Uterus (tissue), 3 donors: ENCODE measurements at regions not wholly inside any gene's neighbourhood (a gene's known extent, or its start where the extent isn't known, plus 50 kb on each side); places are given as distances from the start of the nearest gene placed in this dataset.
A peak's percentile ranks its signal among the peaks of the same experiment; 100 is the strongest.
"Not testable (repeated sequence)": the region's sequence is repeated elsewhere in the genome, so short reads cannot be mapped to it uniquely, and the experiment has no call there.

Experiments used
- DNase-seq, 2 donors: peaks; one replicate each; pipeline ENCODE4 v3.0.0-alpha.2; 2019 to 2020
- H3K27ac ChIP-seq, 2 donors: fragments of 200-600 bp; sonication (generic); 1 replicate in 1 of 2; 2 replicates in 1 of 2; pipeline ENCODE4 v1.5.1; 2016 to 2018
- H3K27me3 ChIP-seq, 2 donors: fragments of 200-600 bp; sonication (generic); one replicate each; pipeline ENCODE4 v1.5.1; 2018 to 2019; ENCODE audit warnings: control low read depth in 1 of 2
- H3K36me3 ChIP-seq, 2 donors: fragments of 200-600 bp; sonication (generic); one replicate each; pipeline ENCODE4 v1.5.1; 2019; ENCODE audit warnings: control low read depth in 1 of 2
- H3K4me1 ChIP-seq, 2 donors: fragments of 200-600 bp; sonication (generic); one replicate each; pipeline ENCODE4 v1.5.1; 2018 to 2019; ENCODE audit warnings: control low read depth in 1 of 2
- H3K4me3 ChIP-seq, 2 donors: fragments of 200-600 bp; sonication (generic); 1 replicate in 1 of 2; 2 replicates in 1 of 2; pipeline ENCODE4 v1.5.1; 2018 to 2019; ENCODE audit warnings: mild to moderate bottlenecking in 1 of 2
- H3K9me3 ChIP-seq, 2 donors: fragments of 200-600 bp; sonication (generic); one replicate each; pipeline ENCODE4 v1.5.1; 2019; ENCODE audit warnings: control low read depth in 1 of 2
- POLR2A ChIP-seq, 2 donors: fragments of 450-650 bp; IDR thresholded peaks; one replicate each; pipeline ENCODE4 v1.6.1; 2016; ENCODE audit warnings: antibody characterized with exemption in 2 of 2, mild to moderate bottlenecking in 1 of 2, moderate library complexity in 1 of 2
- intact Hi-C: fragments of 100-400 bp; cut with DNase I; formaldehyde crosslinking; loops from one replicate; pipeline ENCODE4 v1.15.1; 2023; ENCODE audit warnings: low total_unique reads
- TF ChIP-seq, protein P1 (sequence below), 4 experiments: fragments of 200-600 bp in 2 of 4; fragments of 450-650 bp in 2 of 4; sonication (generic) in 2 of 4; IDR thresholded peaks; one replicate each; pipeline ENCODE4 v1.5.1; 2016 to 2019; ENCODE audit warnings: antibody characterized with exemption in 4 of 4, mild to moderate bottlenecking in 2 of 4, moderate library complexity in 1 of 4
- donor health status: DM: yes; HTN: yes; CAD: no.

- intact Hi-C loops, result not testable (repeated sequence)
Measured at GRCh38 chr20:26009402-26010223, 313.0 kb upstream of the ZNF337 start.

GRCh38 chr20:26008026-26008425, 311.4 kb upstream of the ZNF337 start:
- H3K27me3 ChIP-seq, intact Hi-C loops, DNase-seq, H3K36me3 ChIP-seq, H3K27ac ChIP-seq, H3K9me3 ChIP-seq, H3K4me3 ChIP-seq, H3K4me1 ChIP-seq: not testable (repeated sequence)

More at GRCh38 chr20:26009402-26010223, 313.0 kb upstream of the ZNF337 start:
- peak; percentile 31 to 39 for TF ChIP-seq POLR2A (IDR thresholded peaks at IDR 0.05)
- Histone ChIP-seq H3K27ac (peak overlapping the region; percentile 76 to 84), H3K4me3 (peak overlapping the region; percentile 50 to 67)
- DNase-seq, result peak; percentile 88 to 92
- not testable (repeated sequence) for H3K36me3 ChIP-seq, H3K9me3 ChIP-seq, H3K4me1 ChIP-seq, H3K27me3 ChIP-seq

GRCh38 chr20:26006164-26006563, 309.5 kb upstream of the ZNF337 start:
- H3K36me3 ChIP-seq, H3K4me3 ChIP-seq, H3K9me3 ChIP-seq, H3K27ac ChIP-seq, intact Hi-C loops, H3K27me3 ChIP-seq, DNase-seq, H3K4me1 ChIP-seq: not testable (repeated sequence)

- intact Hi-C loops, H3K4me1 ChIP-seq: not testable (repeated sequence)
Measured at GRCh38 chr20:26003959-26004358, 307.3 kb upstream of the ZNF337 start.

GRCh38 chr20:25997367-25998038, 300.9 kb upstream of the ZNF337 start:
- H3K36me3 ChIP-seq, DNase-seq, H3K27ac ChIP-seq, H3K9me3 ChIP-seq, H3K4me1 ChIP-seq, H3K4me3 ChIP-seq, H3K27me3 ChIP-seq, intact Hi-C loops: not testable (repeated sequence)

More at GRCh38 chr20:26003959-26004358, 307.3 kb upstream of the ZNF337 start:
- not testable (repeated sequence) for H3K4me3 ChIP-seq, H3K27ac ChIP-seq, H3K27me3 ChIP-seq, H3K9me3 ChIP-seq, DNase-seq, H3K36me3 ChIP-seq

DNA sequence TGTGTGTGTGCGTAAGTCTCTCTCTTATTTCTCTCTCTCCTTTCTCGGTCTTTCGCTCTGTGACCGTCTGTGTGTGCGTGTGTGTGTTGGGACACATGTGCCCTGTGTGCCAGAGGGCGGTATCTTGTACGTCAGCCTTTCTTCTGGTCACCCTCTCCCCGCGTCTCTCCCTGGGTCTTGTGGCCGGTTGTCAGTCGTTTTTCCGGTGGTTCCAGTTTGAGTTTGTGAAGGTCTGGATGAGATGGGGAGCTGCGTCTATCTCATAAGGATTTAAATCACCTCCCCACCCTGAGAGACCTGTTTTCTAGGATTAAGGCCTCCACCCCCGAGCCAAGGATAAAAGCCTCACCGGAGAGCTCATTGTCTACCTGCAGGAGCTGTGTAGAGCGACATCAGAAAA, 295.5 kb upstream of the ZNF337 start:
- H3K9me3 ChIP-seq, result no peaks in the 10 kb centered on the region
- no peaks in the 10 kb centered on the region for H3K4me1 ChIP-seq
- H3K36me3 ChIP-seq, result no peaks in the 10 kb centered on the region
- H3K27me3 ChIP-seq, result no peaks in the 10 kb centered on the region
- intact Hi-C loops, result no loop called here
- H3K4me3 ChIP-seq, result no peak overlapping the region
- TF ChIP-seq POLR2A (IDR thresholded peaks at IDR 0.05), result no peak
- TF ChIP-seq, protein P1, sequence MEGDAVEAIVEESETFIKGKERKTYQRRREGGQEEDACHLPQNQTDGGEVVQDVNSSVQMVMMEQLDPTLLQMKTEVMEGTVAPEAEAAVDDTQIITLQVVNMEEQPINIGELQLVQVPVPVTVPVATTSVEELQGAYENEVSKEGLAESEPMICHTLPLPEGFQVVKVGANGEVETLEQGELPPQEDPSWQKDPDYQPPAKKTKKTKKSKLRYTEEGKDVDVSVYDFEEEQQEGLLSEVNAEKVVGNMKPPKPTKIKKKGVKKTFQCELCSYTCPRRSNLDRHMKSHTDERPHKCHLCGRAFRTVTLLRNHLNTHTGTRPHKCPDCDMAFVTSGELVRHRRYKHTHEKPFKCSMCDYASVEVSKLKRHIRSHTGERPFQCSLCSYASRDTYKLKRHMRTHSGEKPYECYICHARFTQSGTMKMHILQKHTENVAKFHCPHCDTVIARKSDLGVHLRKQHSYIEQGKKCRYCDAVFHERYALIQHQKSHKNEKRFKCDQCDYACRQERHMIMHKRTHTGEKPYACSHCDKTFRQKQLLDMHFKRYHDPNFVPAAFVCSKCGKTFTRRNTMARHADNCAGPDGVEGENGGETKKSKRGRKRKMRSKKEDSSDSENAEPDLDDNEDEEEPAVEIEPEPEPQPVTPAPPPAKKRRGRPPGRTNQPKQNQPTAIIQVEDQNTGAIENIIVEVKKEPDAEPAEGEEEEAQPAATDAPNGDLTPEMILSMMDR (IDR thresholded peaks at IDR 0.05), result no peak
- DNase-seq, result no peak
- H3K27ac ChIP-seq, result no peak overlapping the region

DNA sequence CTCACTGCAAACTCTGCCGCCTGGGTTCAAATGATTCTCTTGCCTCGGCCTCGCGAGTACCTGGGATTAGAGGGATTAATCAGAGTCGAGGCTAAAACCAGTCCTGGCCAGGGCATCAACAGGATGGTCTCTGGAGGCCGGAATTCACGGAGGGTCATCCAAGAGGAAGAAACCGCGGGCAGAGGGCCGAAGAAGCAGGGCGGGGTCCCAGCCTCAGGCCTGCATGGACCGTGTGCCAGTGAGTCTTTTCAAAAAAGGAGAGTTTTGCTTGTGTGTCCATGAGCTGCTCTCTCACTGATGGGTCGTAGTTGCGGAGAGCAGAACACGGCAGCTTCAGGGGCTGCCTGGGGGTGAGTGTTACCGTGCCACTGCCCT, 295.1 kb upstream of the ZNF337 start:
- TF ChIP-seq POLR2A (IDR thresholded peaks at IDR 0.05), result no peak
- TF ChIP-seq, protein P1 (IDR thresholded peaks at IDR 0.05), result no peak
- no peaks in the 10 kb centered on the region for H3K27me3 ChIP-seq
- no peak for DNase-seq
- H3K4me3 ChIP-seq, result no peak overlapping the region
- H3K27ac ChIP-seq, result no peak overlapping the region
- H3K9me3 ChIP-seq, result no peaks in the 10 kb centered on the region
- H3K36me3 ChIP-seq, result no peaks in the 10 kb centered on the region
- no peaks in the 10 kb centered on the region for H3K4me1 ChIP-seq
- intact Hi-C loops, result no loop called here
